GM23248 (cell line): ENCODE measurements at regions not wholly inside any gene's neighbourhood (a gene's known extent, or its start where the extent isn't known, plus 50 kb on each side); places are given as distances from the start of the nearest gene placed in this dataset.

Experiments used
- EZH2 ChIP-seq: fragments of 200-600 bp; sonication (generic); IDR thresholded peaks from 2 replicates; pipeline ENCODE4 v1.6.1; 2018; ENCODE audit warnings: antibody characterized with exemption, mild to moderate bottlenecking; ENCODE audit not compliant: insufficient read depth, poor library complexity, severe bottlenecking
- EZH2phosphoT487 ChIP-seq: fragments of 200-600 bp; sonication (generic); IDR thresholded peaks from 2 replicates; pipeline ENCODE4 v1.6.1; 2018; ENCODE audit warnings: antibody characterized with exemption, moderate library complexity, mild to moderate bottlenecking, low read depth; ENCODE audit not compliant: insufficient read depth

- TF ChIP-seq EZH2 (no peak), EZH2phosphoT487 (no peak)
These were observed 103.3 kb downstream of the TNFAIP3 start for GRCh38 chr6:137970368-137970767.
